ENCODE measurements at regions not wholly inside any gene's neighbourhood (a gene's known extent, or its start where the extent isn't known, plus 50 kb on each side); places are given as distances from the start of the nearest gene placed in this dataset.
"Not testable (repeated sequence)": the region's sequence is repeated elsewhere in the genome, so short reads cannot be mapped to it uniquely, and the experiment has no call there.

DNA sequence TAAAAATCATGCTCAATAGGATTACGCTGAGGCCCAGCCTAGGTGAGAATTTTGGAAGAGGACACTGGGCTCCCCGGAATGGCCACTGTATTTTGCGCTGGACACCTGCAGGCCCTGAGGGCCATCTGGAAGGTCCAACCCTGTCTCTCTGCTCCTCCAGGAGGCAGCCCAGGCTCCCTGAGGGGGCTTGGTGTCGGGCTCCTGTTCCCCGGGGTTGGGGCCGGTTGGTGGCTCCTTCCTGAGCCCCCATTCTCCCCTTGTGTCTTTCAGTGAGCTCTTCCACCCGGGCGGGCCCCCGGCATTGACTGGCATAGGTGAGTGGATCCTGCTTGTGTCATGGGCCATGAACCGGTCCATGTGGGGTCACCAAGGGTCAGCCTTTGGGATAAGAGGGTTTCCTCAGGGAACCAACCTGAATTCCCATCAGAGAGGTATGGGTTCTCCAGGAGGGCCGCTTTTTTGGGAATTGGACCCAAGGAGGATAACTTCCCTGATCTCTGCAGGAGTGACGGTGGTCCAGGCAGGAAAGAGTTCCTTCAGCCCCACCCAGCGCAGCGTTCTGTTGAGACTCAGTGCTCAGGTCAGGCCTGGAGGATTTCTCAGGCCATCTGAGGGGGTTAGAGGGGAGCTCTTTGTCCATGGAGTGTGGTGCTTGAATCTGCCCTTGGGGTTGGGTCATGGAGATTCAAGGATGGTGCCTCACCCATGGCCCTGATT is 187.8 kb downstream of the UBE3A start:
- TF ChIP-seq, protein P1, sequence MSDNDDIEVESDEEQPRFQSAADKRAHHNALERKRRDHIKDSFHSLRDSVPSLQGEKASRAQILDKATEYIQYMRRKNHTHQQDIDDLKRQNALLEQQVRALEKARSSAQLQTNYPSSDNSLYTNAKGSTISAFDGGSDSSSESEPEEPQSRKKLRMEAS (IDR thresholded peaks at IDR 0.05; ENCODE audit: low read depth, low read length): no peak
- TF ChIP-seq, protein P2, sequence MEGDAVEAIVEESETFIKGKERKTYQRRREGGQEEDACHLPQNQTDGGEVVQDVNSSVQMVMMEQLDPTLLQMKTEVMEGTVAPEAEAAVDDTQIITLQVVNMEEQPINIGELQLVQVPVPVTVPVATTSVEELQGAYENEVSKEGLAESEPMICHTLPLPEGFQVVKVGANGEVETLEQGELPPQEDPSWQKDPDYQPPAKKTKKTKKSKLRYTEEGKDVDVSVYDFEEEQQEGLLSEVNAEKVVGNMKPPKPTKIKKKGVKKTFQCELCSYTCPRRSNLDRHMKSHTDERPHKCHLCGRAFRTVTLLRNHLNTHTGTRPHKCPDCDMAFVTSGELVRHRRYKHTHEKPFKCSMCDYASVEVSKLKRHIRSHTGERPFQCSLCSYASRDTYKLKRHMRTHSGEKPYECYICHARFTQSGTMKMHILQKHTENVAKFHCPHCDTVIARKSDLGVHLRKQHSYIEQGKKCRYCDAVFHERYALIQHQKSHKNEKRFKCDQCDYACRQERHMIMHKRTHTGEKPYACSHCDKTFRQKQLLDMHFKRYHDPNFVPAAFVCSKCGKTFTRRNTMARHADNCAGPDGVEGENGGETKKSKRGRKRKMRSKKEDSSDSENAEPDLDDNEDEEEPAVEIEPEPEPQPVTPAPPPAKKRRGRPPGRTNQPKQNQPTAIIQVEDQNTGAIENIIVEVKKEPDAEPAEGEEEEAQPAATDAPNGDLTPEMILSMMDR (IDR thresholded peaks at IDR 0.05; ENCODE audit: low read depth, low read length): no peak
- TF ChIP-seq MYC (IDR thresholded peaks at IDR 0.05; ENCODE audit: low read depth, low read length) (no peak), POLR2A (IDR thresholded peaks at IDR 0.05; ENCODE audit: extremely low read depth, insufficient read length) (no peak)
- DNase-seq (ENCODE audit: low read depth): no peak
- H3K4me3 ChIP-seq (ENCODE audit: low read depth, low read length): no peak overlapping the region

DNA sequence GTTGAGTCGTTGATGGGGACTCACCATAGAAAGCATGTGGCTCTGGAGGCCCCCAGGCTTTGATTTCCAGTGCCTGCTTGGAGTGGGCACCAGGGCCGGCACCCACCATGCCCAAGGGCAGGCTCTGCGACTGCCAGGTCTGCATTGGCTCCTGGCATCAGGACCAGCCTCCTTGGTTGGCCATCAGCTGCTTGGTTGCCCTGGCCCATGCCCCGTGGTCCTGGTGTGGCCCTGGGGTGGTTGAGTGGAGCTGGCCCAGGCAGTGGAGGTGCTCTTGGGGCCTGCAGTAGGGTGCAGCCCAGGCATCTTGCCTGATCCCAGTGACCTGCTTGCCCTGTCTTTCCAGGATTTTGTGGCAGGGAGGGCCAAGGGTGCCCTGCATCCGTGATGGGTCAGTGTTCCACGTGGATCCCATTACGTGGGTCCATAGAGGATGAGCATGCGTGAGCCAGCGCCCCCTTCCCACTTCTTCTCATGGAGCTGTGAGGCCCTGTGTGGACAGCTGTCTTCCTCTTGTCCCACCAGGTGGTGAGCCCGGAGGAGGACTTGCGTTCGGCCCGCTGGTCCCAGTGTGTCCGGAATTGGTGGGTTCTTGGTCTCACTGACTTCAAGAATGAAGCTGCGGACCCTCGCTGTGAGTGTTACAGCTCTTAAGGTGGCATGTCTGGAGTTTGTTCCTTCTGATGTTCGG is 187.0 kb downstream of the UBE3A start:
- H3K4me3 ChIP-seq (ENCODE audit: low read depth, low read length): no peak overlapping the region
- no peak for DNase-seq (ENCODE audit: low read depth)
- TF ChIP-seq POLR2A (IDR thresholded peaks at IDR 0.05; ENCODE audit: extremely low read depth, insufficient read length): no peak

DNA sequence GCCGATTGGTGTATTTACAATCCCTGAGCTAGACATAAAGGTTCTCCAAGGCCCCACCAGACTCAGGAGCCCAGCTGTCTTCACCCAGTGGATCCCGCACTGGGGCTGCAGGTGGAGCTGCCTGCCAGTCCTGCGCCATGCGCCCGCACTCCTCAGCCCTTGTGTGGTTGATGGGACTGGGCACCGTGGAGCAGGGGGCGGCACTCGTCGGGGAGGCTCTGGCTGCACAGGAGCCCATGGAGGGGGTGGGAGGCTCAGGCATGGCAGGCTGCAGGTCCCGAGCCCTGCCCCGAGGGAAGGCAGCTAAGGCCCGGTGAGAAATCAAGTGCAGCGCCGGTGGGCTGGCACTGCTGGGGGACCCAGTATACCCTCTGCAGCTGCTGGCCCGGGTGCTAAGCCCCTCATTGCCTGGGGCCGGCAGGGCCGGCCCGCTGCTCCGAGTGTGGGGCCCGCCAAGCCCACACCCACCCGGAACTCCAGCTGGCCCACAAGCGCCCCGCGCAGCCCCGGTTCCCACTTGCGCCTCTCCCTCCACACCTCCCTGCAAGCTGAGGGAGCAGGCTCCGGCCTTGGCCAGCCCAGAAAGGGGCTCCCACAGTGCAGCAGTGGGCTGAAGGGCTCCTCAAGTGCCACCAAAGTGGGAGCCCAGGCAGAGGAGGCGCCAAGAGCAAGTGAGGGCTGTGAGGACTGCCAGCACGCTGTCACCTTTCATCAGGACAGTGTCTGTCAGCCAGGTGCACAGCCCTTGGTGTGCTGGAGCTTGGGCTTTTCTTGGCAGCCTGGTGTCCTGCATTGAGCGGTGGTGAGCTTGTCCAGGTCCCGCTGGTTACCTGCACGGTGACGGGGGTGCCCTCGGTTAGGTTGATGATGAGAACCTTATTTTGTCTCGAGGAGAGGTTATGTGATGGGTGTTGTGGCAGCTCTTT is 185.5 kb downstream of the UBE3A start:
- DNase-seq (ENCODE audit: low read depth); H3K4me3 ChIP-seq (ENCODE audit: low read depth, low read length): not testable (repeated sequence)

DNA sequence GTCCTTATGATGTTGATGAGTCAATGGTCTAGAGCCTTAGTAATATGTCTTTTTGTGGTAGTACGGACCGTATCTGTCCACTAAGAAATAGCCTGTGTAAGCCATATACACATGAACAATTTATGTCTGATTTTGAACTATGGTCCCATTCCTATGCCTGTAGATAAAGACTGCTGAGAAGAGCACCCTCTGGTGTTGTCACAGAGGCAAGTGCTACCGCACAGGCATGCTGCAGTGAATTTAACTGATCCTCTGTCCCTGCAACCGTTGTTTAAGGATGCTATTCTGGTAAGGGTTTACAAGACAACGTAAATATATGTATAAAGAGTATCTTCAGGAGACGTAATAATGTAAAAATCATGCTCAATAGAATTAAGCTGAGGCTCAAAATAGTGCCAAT is 170.7 kb downstream of the UBE3A start:
- H3K4me3 ChIP-seq (ENCODE audit: low read depth, low read length): no peak overlapping the region
- TF ChIP-seq, protein P2 (IDR thresholded peaks at IDR 0.05; ENCODE audit: low read depth, low read length): peak; percentile 49
- TF ChIP-seq, protein P1 (IDR thresholded peaks at IDR 0.05; ENCODE audit: low read depth, low read length): no peak
- peak; percentile 35 for DNase-seq (ENCODE audit: low read depth)

Data from NB4 (cell line).